ENCODE measurements at regions not wholly inside any gene's neighbourhood (a gene's known extent, or its start where the extent isn't known, plus 50 kb on each side); places are given as distances from the start of the nearest gene placed in this dataset.
"Not testable (repeated sequence)": the region's sequence is repeated elsewhere in the genome, so short reads cannot be mapped to it uniquely, and the experiment has no call there.

- TF ChIP-seq CTCF (IDR thresholded peaks at IDR 0.05); EZH2 (IDR thresholded peaks at IDR 0.05; ENCODE audit: borderline replicate concordance, insufficient read depth, low read depth, low read length, poor library complexity, severe bottlenecking): not testable (repeated sequence)
These were observed 130.8 kb downstream of the CCDC71L start for GRCh38 chr7:106530183-106530582.
